ENCODE measurements at regions not wholly inside any gene's neighbourhood (a gene's known extent, or its start where the extent isn't known, plus 50 kb on each side); places are given as distances from the start of the nearest gene placed in this dataset.
"Not testable (repeated sequence)": the region's sequence is repeated elsewhere in the genome, so short reads cannot be mapped to it uniquely, and the experiment has no call there.

GRCh38 chr5:72676831-72677230 lies 139.6 kb upstream of the TNPO1 start:
- H3K36me3 Mint-ChIP-seq; H3K27ac ChIP-seq (ENCODE audit: insufficient read depth, low read length, poor library complexity, severe bottlenecking); H3K27ac Mint-ChIP-seq; DNase-seq; H3K9me3 ChIP-seq (ENCODE audit: control insufficient read depth in 2 of 2, low read length in 2 of 2); ATAC-seq (ENCODE audit: low read depth in 2 of 2); H3K36me3 ChIP-seq (ENCODE audit: control insufficient read depth, insufficient read depth, low read length); H3K4me1 Mint-ChIP-seq; H3K4me3 ChIP-seq (ENCODE audit: low read depth, low read length); H3K27me3 Mint-ChIP-seq; H3K4me1 ChIP-seq (ENCODE audit: control insufficient read depth, insufficient read depth, low read length, poor library complexity, severe bottlenecking); H3K4me3 Mint-ChIP-seq; H3K27me3 ChIP-seq (ENCODE audit: control insufficient read depth, insufficient read depth, low read length): not testable (repeated sequence)
- peaks cover 0 to 12% (median 6%) of the 10 kb centered on the region in 7 donors for H3K9me3 Mint-ChIP-seq

GRCh38 chr5:72673623-72674022 lies 142.8 kb upstream of the TNPO1 start:
- Histone ChIP-seq H3K4me1 (ENCODE audit: control insufficient read depth, insufficient read depth, low read length, poor library complexity, severe bottlenecking) (no peaks in the 10 kb centered on the region), H3K9me3 (ENCODE audit: control insufficient read depth in 2 of 2, low read length in 2 of 2) (no peaks in the 10 kb centered on the region), H3K4me3 (ENCODE audit: low read depth, low read length) (no peak overlapping the region), H3K27me3 (ENCODE audit: control insufficient read depth, insufficient read depth, low read length) (no peaks in the 10 kb centered on the region), H3K36me3 (ENCODE audit: control insufficient read depth, insufficient read depth, low read length) (no peaks in the 10 kb centered on the region), H3K27ac (ENCODE audit: insufficient read depth, low read length, poor library complexity, severe bottlenecking) (no peak overlapping the region)
- no peak overlapping the region for H3K4me3 Mint-ChIP-seq
- DNase-seq = no peak
- no peak for ATAC-seq (ENCODE audit: low read depth in 2 of 2)
- H3K27ac Mint-ChIP-seq = no peak overlapping the region
- H3K36me3 Mint-ChIP-seq = no peaks in the 10 kb centered on the region
- peaks cover 0 to 14% (median 3%) of the 10 kb centered on the region in 7 donors for H3K9me3 Mint-ChIP-seq
- peaks cover 6% of the 10 kb centered on the region for H3K27me3 Mint-ChIP-seq
- H3K4me1 Mint-ChIP-seq = no peaks in the 10 kb centered on the region

- Mint-ChIP-seq H3K27me3 (peaks cover 5% of the 10 kb centered on the region), H3K4me1 (no peaks in the 10 kb centered on the region), H3K9me3 (peaks cover 0 to 14% (median 3%) of the 10 kb centered on the region in 7 donors), H3K4me3 (no peak overlapping the region), H3K36me3 (no peaks in the 10 kb centered on the region), H3K27ac (no peak overlapping the region)
- H3K4me1 ChIP-seq (ENCODE audit: control insufficient read depth, insufficient read depth, low read length, poor library complexity, severe bottlenecking) = no peaks in the 10 kb centered on the region
- DNase-seq (no peak), ATAC-seq (ENCODE audit: low read depth in 2 of 2) (no peak)
- no peaks in the 10 kb centered on the region for H3K27me3 ChIP-seq (ENCODE audit: control insufficient read depth, insufficient read depth, low read length)
- H3K27ac ChIP-seq (ENCODE audit: insufficient read depth, low read length, poor library complexity, severe bottlenecking) = no peak overlapping the region
- H3K4me3 ChIP-seq (ENCODE audit: low read depth, low read length) = no peak overlapping the region
- no peaks in the 10 kb centered on the region for H3K9me3 ChIP-seq (ENCODE audit: control insufficient read depth in 2 of 2, low read length in 2 of 2)
- H3K36me3 ChIP-seq (ENCODE audit: control insufficient read depth, insufficient read depth, low read length) = no peaks in the 10 kb centered on the region
Observed at GRCh38 chr5:72673180-72673579, 143.3 kb upstream of the TNPO1 start.

- Mint-ChIP-seq H3K4me1 (no peaks in the 10 kb centered on the region), H3K9me3 (peaks cover 0 to 2% (median 0%) of the 10 kb centered on the region in 7 donors), H3K27ac (no peak overlapping the region), H3K36me3 (no peaks in the 10 kb centered on the region), H3K4me3 (no peak overlapping the region), H3K27me3 (peaks cover 5% of the 10 kb centered on the region)
- Histone ChIP-seq H3K9me3 (ENCODE audit: control insufficient read depth in 2 of 2, low read length in 2 of 2) (no peaks in the 10 kb centered on the region), H3K36me3 (ENCODE audit: control insufficient read depth, insufficient read depth, low read length) (no peaks in the 10 kb centered on the region), H3K4me3 (ENCODE audit: low read depth, low read length) (no peak overlapping the region), H3K27me3 (ENCODE audit: control insufficient read depth, insufficient read depth, low read length) (no peaks in the 10 kb centered on the region), H3K4me1 (ENCODE audit: control insufficient read depth, insufficient read depth, low read length, poor library complexity, severe bottlenecking) (no peaks in the 10 kb centered on the region), H3K27ac (ENCODE audit: insufficient read depth, low read length, poor library complexity, severe bottlenecking) (no peak overlapping the region)
- ATAC-seq (ENCODE audit: low read depth in 2 of 2) (no peak), DNase-seq (no peak)
Observed at GRCh38 chr5:72667708-72668107, 148.8 kb upstream of the TNPO1 start.

GRCh38 chr5:72662936-72663335 lies 153.5 kb upstream of the TNPO1 start:
- DNase-seq (no peak), ATAC-seq (ENCODE audit: low read depth in 2 of 2) (no peak)
- no peaks in the 10 kb centered on the region for H3K9me3 ChIP-seq (ENCODE audit: control insufficient read depth in 2 of 2, low read length in 2 of 2)
- H3K27ac Mint-ChIP-seq = no peak overlapping the region
- H3K4me1 ChIP-seq (ENCODE audit: control insufficient read depth, insufficient read depth, low read length, poor library complexity, severe bottlenecking) = no peaks in the 10 kb centered on the region
- no peaks in the 10 kb centered on the region for H3K27me3 Mint-ChIP-seq
- no peaks in the 10 kb centered on the region for H3K36me3 ChIP-seq (ENCODE audit: control insufficient read depth, insufficient read depth, low read length)
- no peaks in the 10 kb centered on the region for H3K27me3 ChIP-seq (ENCODE audit: control insufficient read depth, insufficient read depth, low read length)
- H3K4me3 ChIP-seq (ENCODE audit: low read depth, low read length) = no peak overlapping the region
- H3K9me3 Mint-ChIP-seq = no peaks in the 10 kb centered on the region
- H3K36me3 Mint-ChIP-seq = no peaks in the 10 kb centered on the region
- H3K27ac ChIP-seq (ENCODE audit: insufficient read depth, low read length, poor library complexity, severe bottlenecking) = no peak overlapping the region
- no peak overlapping the region for H3K4me3 Mint-ChIP-seq
- no peaks in the 10 kb centered on the region for H3K4me1 Mint-ChIP-seq

GRCh38 chr5:72662305-72662704 lies 154.2 kb upstream of the TNPO1 start:
- DNase-seq (no peak), ATAC-seq (ENCODE audit: low read depth in 2 of 2) (no peak)
- Mint-ChIP-seq H3K27me3 (no peaks in the 10 kb centered on the region), H3K27ac (no peak overlapping the region), H3K4me3 (no peak overlapping the region), H3K4me1 (no peaks in the 10 kb centered on the region), H3K9me3 (no peaks in the 10 kb centered on the region), H3K36me3 (no peaks in the 10 kb centered on the region)
- Histone ChIP-seq H3K9me3 (ENCODE audit: control insufficient read depth in 2 of 2, low read length in 2 of 2) (no peaks in the 10 kb centered on the region), H3K27ac (ENCODE audit: insufficient read depth, low read length, poor library complexity, severe bottlenecking) (no peak overlapping the region), H3K4me1 (ENCODE audit: control insufficient read depth, insufficient read depth, low read length, poor library complexity, severe bottlenecking) (no peaks in the 10 kb centered on the region), H3K27me3 (ENCODE audit: control insufficient read depth, insufficient read depth, low read length) (no peaks in the 10 kb centered on the region), H3K4me3 (ENCODE audit: low read depth, low read length) (no peak overlapping the region), H3K36me3 (ENCODE audit: control insufficient read depth, insufficient read depth, low read length) (no peaks in the 10 kb centered on the region)

- no peak overlapping the region for H3K4me3 Mint-ChIP-seq
- no peak overlapping the region for H3K27ac ChIP-seq (ENCODE audit: insufficient read depth, low read length, poor library complexity, severe bottlenecking)
- H3K4me1 ChIP-seq (ENCODE audit: control insufficient read depth, insufficient read depth, low read length, poor library complexity, severe bottlenecking) = no peaks in the 10 kb centered on the region
- no peak overlapping the region for H3K4me3 ChIP-seq (ENCODE audit: low read depth, low read length)
- H3K27ac Mint-ChIP-seq = no peak overlapping the region
- no peaks in the 10 kb centered on the region for H3K36me3 ChIP-seq (ENCODE audit: control insufficient read depth, insufficient read depth, low read length)
- H3K27me3 ChIP-seq (ENCODE audit: control insufficient read depth, insufficient read depth, low read length) = no peaks in the 10 kb centered on the region
- H3K4me1 Mint-ChIP-seq = no peaks in the 10 kb centered on the region
- no peaks in the 10 kb centered on the region for H3K27me3 Mint-ChIP-seq
- no peaks in the 10 kb centered on the region for H3K9me3 Mint-ChIP-seq
- no peaks in the 10 kb centered on the region for H3K9me3 ChIP-seq (ENCODE audit: control insufficient read depth in 2 of 2, low read length in 2 of 2)
- no peaks in the 10 kb centered on the region for H3K36me3 Mint-ChIP-seq
- ATAC-seq (ENCODE audit: low read depth in 2 of 2) (no peak), DNase-seq (no peak)
Observed at GRCh38 chr5:72661405-72661804, 154.2 kb upstream of the ZNF366 start.

- Mint-ChIP-seq H3K4me3 (no peak overlapping the region), H3K27ac (no peak overlapping the region), H3K36me3 (no peaks in the 10 kb centered on the region), H3K9me3 (peaks cover 0 to 2% (median 0%) of the 10 kb centered on the region in 7 donors), H3K27me3 (peaks cover 3% of the 10 kb centered on the region), H3K4me1 (no peaks in the 10 kb centered on the region)
- no peak for ATAC-seq (ENCODE audit: low read depth in 2 of 2)
- Histone ChIP-seq H3K9me3 (ENCODE audit: control insufficient read depth in 2 of 2, low read length in 2 of 2) (no peaks in the 10 kb centered on the region), H3K4me3 (ENCODE audit: low read depth, low read length) (no peak overlapping the region), H3K4me1 (ENCODE audit: control insufficient read depth, insufficient read depth, low read length, poor library complexity, severe bottlenecking) (no peaks in the 10 kb centered on the region), H3K36me3 (ENCODE audit: control insufficient read depth, insufficient read depth, low read length) (no peaks in the 10 kb centered on the region), H3K27me3 (ENCODE audit: control insufficient read depth, insufficient read depth, low read length) (no peaks in the 10 kb centered on the region), H3K27ac (ENCODE audit: insufficient read depth, low read length, poor library complexity, severe bottlenecking) (no peak overlapping the region)
- no peak for DNase-seq
Observed at GRCh38 chr5:72659726-72660125, 152.5 kb upstream of the ZNF366 start.
